ENCODE measurements at regions not wholly inside any gene's neighbourhood (a gene's known extent, or its start where the extent isn't known, plus 50 kb on each side); places are given as distances from the start of the nearest gene placed in this dataset.

DNA sequence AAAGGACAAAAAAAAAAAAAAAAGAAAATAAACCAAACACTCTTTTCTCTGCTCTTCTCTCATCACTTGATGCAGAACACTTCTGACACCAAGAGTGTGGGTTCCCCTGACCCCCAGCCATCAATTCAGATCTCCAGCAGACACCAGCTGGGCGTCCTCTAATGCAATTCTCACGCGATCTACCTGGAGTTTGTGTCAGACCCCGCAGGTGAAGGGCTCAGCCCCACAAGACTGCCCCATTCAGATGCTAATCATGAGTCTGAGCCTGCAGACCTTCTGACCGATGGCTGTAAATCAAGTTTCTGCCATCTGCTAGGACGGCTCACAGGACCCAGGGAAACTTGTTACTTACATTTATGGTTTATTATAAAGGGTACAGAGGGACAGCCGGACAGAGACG lies 133.6 kb upstream of the C1orf174 start:
- TF ChIP-seq POLR2A (IDR thresholded peaks at IDR 0.05; ENCODE audit: low read depth, low read length) (no peak), TAF1 (IDR thresholded peaks at IDR 0.05; ENCODE audit: low read depth, low read length) (no peak)
